Tibial nerve (tissue), 4 donors: ENCODE measurements at regions not wholly inside any gene's neighbourhood (a gene's known extent, or its start where the extent isn't known, plus 50 kb on each side); places are given as distances from the start of the nearest gene placed in this dataset.

Source experiments
- EP300 ChIP-seq, 2 donors: sonication (generic); formaldehyde crosslinking; IDR thresholded peaks; one replicate each; pipeline ENCODE4 v1.6.1; 2017; ENCODE audit warnings: antibody characterized with exemption in 2 of 2, mild to moderate bottlenecking in 1 of 2
- POLR2A ChIP-seq, 2 donors: fragments of 450-650 bp; IDR thresholded peaks; one replicate each; pipeline ENCODE4 v1.6.1; 2017; ENCODE audit warnings: antibody characterized with exemption in 2 of 2, mild to moderate bottlenecking in 2 of 2, moderate library complexity in 2 of 2
- TF ChIP-seq, protein P1 (sequence below), 5 experiments: fragments of 200-600 bp in 3 of 5; fragments of 450-650 bp in 2 of 5; sonication (generic) in 3 of 5; IDR thresholded peaks; one replicate each; pipeline ENCODE4 v1.5.1; 2016 to 2019; ENCODE audit warnings: antibody characterized with exemption in 5 of 5, mild to moderate bottlenecking in 3 of 5, moderate library complexity in 2 of 5

DNA sequence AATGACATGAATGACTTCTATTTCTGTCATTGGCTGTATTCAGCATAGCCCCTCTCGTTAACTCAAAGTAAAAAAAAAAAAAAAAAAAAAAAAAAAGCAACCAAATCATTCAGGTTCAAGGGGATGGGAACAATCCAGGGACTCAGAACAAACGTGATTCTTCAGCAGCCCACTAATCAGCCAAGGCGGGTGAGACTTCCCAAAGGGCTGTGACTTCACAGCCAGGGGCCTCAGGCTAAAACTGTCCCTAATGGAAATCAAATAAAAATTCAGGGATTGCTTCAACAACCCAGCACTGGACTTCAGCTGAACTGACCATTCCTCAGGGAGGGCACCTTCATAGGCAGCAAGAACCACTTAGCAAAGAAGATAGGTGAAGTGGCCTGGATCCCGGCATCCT is 86.2 kb upstream of the FAM169A start:
- TF ChIP-seq, protein P1, sequence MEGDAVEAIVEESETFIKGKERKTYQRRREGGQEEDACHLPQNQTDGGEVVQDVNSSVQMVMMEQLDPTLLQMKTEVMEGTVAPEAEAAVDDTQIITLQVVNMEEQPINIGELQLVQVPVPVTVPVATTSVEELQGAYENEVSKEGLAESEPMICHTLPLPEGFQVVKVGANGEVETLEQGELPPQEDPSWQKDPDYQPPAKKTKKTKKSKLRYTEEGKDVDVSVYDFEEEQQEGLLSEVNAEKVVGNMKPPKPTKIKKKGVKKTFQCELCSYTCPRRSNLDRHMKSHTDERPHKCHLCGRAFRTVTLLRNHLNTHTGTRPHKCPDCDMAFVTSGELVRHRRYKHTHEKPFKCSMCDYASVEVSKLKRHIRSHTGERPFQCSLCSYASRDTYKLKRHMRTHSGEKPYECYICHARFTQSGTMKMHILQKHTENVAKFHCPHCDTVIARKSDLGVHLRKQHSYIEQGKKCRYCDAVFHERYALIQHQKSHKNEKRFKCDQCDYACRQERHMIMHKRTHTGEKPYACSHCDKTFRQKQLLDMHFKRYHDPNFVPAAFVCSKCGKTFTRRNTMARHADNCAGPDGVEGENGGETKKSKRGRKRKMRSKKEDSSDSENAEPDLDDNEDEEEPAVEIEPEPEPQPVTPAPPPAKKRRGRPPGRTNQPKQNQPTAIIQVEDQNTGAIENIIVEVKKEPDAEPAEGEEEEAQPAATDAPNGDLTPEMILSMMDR (IDR thresholded peaks at IDR 0.05): no peak
- TF ChIP-seq POLR2A (IDR thresholded peaks at IDR 0.05): no peak
- TF ChIP-seq EP300 (IDR thresholded peaks at IDR 0.05): no peak
